GM21528 (cell line): ENCODE measurements at regions not wholly inside any gene's neighbourhood (a gene's known extent, or its start where the extent isn't known, plus 50 kb on each side); places are given as distances from the start of the nearest gene placed in this dataset.
"Not testable (repeated sequence)": the region's sequence is repeated elsewhere in the genome, so short reads cannot be mapped to it uniquely, and the experiment has no call there.

ENCODE experiments used
- ATAC-seq: cut with Tn5 transposase; IDR thresholded peaks from one replicate; pipeline ENCODE4 v1.9.1; 2021; ENCODE audit warnings: mild to moderate bottlenecking, moderate library complexity; ENCODE audit not compliant: unreplicated experiment, low FRiP score

- no peak for ATAC-seq
These were observed 272.6 kb upstream of the HS6ST1 start for GRCh38 chr2:128591022-128591860.

GRCh38 chr2:128591861-128592822 is 273.5 kb upstream of the HS6ST1 start:
- ATAC-seq, result no peak

GRCh38 chr2:128593518-128593878 is 274.8 kb upstream of the HS6ST1 start:
- ATAC-seq, result no peak

- no peak for ATAC-seq
These were observed 275.4 kb upstream of the HS6ST1 start for GRCh38 chr2:128593879-128594650.

GRCh38 chr2:128594651-128594910 is 275.9 kb upstream of the HS6ST1 start:
- ATAC-seq, result no peak

- ATAC-seq, result no peak
These were observed 276.4 kb upstream of the HS6ST1 start for GRCh38 chr2:128594953-128595677.

GRCh38 chr2:128595763-128596395 is 277.2 kb upstream of the HS6ST1 start:
- ATAC-seq, result no peak

GRCh38 chr2:128596396-128597120 is 277.9 kb upstream of the HS6ST1 start:
- ATAC-seq, result no peak

GRCh38 chr2:128597121-128597762 is 278.6 kb upstream of the HS6ST1 start:
- no peak for ATAC-seq

GRCh38 chr2:128598260-128598659 is 279.6 kb upstream of the HS6ST1 start:
- ATAC-seq, result not testable (repeated sequence)

- ATAC-seq, result no peak
These were observed 280.3 kb upstream of the HS6ST1 start for GRCh38 chr2:128598862-128599441.

- ATAC-seq, result no peak
These were observed 281.0 kb upstream of the HS6ST1 start for GRCh38 chr2:128599700-128600099.

- no peak for ATAC-seq
These were observed 282.1 kb upstream of the HS6ST1 start for GRCh38 chr2:128600581-128601297.

- no peak for ATAC-seq
These were observed 282.8 kb upstream of the HS6ST1 start for GRCh38 chr2:128601298-128602037.

GRCh38 chr2:128602038-128602698 is 283.5 kb upstream of the HS6ST1 start:
- no peak for ATAC-seq

- ATAC-seq, result no peak
These were observed 284.0 kb upstream of the HS6ST1 start for GRCh38 chr2:128602699-128603101.
